Suprapubic skin (tissue), 3 donors: ENCODE measurements at regions not wholly inside any gene's neighbourhood (a gene's known extent, or its start where the extent isn't known, plus 50 kb on each side); places are given as distances from the start of the nearest gene placed in this dataset.

Experiments
- EP300 ChIP-seq: sonication (generic); formaldehyde crosslinking; IDR thresholded peaks from one replicate; pipeline ENCODE4 v1.6.1; 2017; ENCODE audit warnings: antibody characterized with exemption
- POLR2A ChIP-seq, 2 donors: fragments of 450-650 bp; IDR thresholded peaks; one replicate each; pipeline ENCODE4 v1.6.1; 2017; ENCODE audit warnings: antibody characterized with exemption in 2 of 2, mild to moderate bottlenecking in 2 of 2, moderate library complexity in 2 of 2
- TF ChIP-seq, protein P1 (sequence below), 2 donors: fragments of 200-600 bp in 1 of 2; fragments of 450-650 bp in 1 of 2; sonication (generic) in 1 of 2; IDR thresholded peaks; one replicate each; pipeline ENCODE4 v1.5.1; 2016 to 2019; ENCODE audit warnings: antibody characterized with exemption in 2 of 2, mild to moderate bottlenecking in 1 of 2, moderate library complexity in 1 of 2

DNA sequence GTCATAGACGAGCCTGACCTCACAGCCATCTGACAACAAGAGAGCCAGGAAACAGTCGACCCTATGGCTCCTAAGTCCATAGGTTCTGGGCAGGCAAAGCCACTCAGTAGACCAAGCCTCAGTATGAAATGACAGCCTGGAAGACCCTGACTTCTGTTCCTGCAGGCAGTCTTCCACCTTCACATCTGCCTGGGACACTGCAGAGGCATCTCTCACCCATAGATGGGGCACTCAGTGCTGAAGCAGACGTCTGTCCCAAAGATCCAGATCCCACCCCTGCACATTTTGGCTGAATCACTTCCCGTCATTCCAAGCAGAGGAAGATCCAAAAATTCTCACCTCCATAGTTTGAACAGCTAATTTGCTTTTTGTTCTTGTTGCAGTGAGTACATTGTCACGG, 139.3 kb upstream of the ZNF507 start:
- TF ChIP-seq, protein P1, sequence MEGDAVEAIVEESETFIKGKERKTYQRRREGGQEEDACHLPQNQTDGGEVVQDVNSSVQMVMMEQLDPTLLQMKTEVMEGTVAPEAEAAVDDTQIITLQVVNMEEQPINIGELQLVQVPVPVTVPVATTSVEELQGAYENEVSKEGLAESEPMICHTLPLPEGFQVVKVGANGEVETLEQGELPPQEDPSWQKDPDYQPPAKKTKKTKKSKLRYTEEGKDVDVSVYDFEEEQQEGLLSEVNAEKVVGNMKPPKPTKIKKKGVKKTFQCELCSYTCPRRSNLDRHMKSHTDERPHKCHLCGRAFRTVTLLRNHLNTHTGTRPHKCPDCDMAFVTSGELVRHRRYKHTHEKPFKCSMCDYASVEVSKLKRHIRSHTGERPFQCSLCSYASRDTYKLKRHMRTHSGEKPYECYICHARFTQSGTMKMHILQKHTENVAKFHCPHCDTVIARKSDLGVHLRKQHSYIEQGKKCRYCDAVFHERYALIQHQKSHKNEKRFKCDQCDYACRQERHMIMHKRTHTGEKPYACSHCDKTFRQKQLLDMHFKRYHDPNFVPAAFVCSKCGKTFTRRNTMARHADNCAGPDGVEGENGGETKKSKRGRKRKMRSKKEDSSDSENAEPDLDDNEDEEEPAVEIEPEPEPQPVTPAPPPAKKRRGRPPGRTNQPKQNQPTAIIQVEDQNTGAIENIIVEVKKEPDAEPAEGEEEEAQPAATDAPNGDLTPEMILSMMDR (IDR thresholded peaks at IDR 0.05) = no peak
- TF ChIP-seq POLR2A (IDR thresholded peaks at IDR 0.05) (no peak), EP300 (no peak)
